ENCODE measurements at regions not wholly inside any gene's neighbourhood (a gene's known extent, or its start where the extent isn't known, plus 50 kb on each side); places are given as distances from the start of the nearest gene placed in this dataset.
A peak's percentile ranks its signal among the peaks of the same experiment; 100 is the strongest.

DNA sequence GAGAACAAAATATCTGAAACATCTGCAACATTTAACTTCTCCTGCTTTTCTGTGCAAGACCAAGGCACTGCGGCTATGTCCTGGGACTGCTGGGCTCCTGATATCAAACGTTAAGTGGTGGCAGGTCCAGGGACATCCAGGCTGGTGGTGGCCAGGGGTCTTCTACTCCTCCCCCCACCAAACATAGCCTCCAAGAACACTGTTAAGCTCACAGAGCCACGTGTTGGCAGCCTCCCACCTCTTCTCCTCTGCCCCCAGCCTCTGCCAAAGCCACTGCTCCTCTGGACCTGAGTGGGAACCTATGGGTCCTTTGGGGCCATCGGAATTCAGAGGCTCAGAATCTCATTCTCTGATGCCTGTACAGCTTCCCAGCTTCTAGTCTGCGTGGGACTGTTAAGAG is 325.7 kb downstream of the ARRDC4 start:
- TF ChIP-seq, protein P1, sequence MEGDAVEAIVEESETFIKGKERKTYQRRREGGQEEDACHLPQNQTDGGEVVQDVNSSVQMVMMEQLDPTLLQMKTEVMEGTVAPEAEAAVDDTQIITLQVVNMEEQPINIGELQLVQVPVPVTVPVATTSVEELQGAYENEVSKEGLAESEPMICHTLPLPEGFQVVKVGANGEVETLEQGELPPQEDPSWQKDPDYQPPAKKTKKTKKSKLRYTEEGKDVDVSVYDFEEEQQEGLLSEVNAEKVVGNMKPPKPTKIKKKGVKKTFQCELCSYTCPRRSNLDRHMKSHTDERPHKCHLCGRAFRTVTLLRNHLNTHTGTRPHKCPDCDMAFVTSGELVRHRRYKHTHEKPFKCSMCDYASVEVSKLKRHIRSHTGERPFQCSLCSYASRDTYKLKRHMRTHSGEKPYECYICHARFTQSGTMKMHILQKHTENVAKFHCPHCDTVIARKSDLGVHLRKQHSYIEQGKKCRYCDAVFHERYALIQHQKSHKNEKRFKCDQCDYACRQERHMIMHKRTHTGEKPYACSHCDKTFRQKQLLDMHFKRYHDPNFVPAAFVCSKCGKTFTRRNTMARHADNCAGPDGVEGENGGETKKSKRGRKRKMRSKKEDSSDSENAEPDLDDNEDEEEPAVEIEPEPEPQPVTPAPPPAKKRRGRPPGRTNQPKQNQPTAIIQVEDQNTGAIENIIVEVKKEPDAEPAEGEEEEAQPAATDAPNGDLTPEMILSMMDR (IDR thresholded peaks at IDR 0.05), result no peak
- H3K4me1 ChIP-seq, result no peaks in the 10 kb centered on the region
- H3K27me3 ChIP-seq, result no peaks in the 10 kb centered on the region
- H3K27ac ChIP-seq, result no peak overlapping the region
- intact Hi-C loops (cut with DNase I), result no loop called here
- no peaks in the 10 kb centered on the region for H3K9me3 ChIP-seq
- no peak for DNase-seq (ENCODE audit: low spot score in 2 of 2)
- no peak overlapping the region for H3K4me3 ChIP-seq
- H3K36me3 ChIP-seq, result no peaks in the 10 kb centered on the region

DNA sequence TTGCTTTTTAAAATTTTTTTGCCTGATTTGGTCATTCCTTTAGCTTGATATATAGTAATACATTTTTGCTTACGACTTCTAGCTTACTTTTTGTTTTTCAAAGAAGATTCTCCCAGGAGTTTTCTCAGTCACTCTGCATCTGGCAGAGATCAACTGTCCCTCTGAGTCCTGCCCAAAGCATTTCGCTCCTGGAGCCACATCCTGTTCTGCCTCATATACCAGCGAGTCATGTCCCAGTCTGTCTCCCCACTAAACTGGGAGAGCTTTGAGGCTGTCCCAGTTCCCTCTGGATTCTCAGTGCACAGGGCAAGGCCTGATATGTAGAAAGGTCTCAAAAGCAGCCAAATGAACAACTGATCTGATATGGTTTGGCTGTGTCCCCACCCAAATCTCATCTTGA is 326.3 kb downstream of the ARRDC4 start:
- no peaks in the 10 kb centered on the region for H3K27me3 ChIP-seq
- H3K36me3 ChIP-seq, result no peaks in the 10 kb centered on the region
- no peaks in the 10 kb centered on the region for H3K4me1 ChIP-seq
- intact Hi-C loops (cut with DNase I), result no loop called here
- TF ChIP-seq, protein P1 (IDR thresholded peaks at IDR 0.05), result no peak
- H3K4me3 ChIP-seq, result no peak overlapping the region
- DNase-seq (ENCODE audit: low spot score in 2 of 2), result no peak
- no peak overlapping the region for H3K27ac ChIP-seq
- H3K9me3 ChIP-seq, result no peaks in the 10 kb centered on the region

DNA sequence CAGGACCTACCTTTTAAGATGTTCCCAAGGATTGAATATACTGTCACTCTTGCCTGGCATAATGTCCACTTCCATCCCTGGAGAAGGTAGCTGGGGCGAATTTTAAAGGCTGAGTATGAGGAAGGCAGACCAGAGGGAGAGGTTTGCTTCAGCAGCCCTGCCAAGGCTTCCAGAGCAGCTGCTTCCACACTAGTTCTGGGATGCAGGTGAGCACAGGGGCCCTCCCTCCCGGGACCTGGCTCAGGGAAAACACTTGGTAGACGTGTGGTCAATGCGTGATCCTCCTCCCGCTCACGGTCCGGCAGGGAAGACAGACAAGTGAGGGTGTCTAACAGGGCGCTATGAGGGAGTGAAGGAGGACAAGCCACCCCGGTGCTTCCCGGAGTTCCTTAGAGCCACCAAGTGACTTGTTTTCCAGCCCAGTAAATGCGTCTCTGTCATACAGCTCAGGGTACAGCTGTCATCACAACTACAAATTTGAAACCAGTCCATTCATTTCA is 327.6 kb downstream of the ARRDC4 start:
- Histone ChIP-seq H3K27me3 (no peaks in the 10 kb centered on the region), H3K9me3 (no peaks in the 10 kb centered on the region), H3K36me3 (no peaks in the 10 kb centered on the region), H3K27ac (no peak overlapping the region), H3K4me1 (no peaks in the 10 kb centered on the region), H3K4me3 (no peak overlapping the region)
- TF ChIP-seq, protein P1 (IDR thresholded peaks at IDR 0.05), result no peak
- DNase-seq (ENCODE audit: low spot score in 2 of 2), result no peak
- intact Hi-C loops (cut with DNase I), result no loop called here

DNA sequence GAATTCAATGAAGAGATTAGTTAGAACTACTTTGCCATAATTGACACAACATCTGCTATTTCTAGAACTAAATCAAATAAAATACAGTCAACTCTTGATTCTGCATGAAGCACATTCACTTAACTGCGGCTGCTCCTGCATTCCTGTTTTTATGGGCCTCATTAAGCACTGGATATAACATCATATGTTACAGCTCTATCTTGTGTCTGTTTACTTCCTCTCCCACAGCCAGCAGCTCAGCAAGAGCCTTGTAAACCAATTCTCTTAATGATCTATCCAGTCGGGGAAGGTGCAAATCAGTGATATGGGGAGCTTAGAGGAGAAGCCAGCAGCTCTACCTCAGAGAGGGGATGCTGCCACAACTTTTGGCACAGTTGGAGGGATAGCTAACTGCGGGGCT is 329.2 kb downstream of the ARRDC4 start:
- intact Hi-C loops (cut with DNase I), result loop anchor here (5.0 kb wide), 1 partner anchor 382 kb away; no protein-coding TSS in a partner anchor
- Histone ChIP-seq H3K4me1 (no peaks in the 10 kb centered on the region), H3K4me3 (no peak overlapping the region), H3K27me3 (no peaks in the 10 kb centered on the region), H3K27ac (no peak overlapping the region), H3K36me3 (no peaks in the 10 kb centered on the region), H3K9me3 (no peaks in the 10 kb centered on the region)
- TF ChIP-seq, protein P1 (IDR thresholded peaks at IDR 0.05), result no peak
- no peak for DNase-seq (ENCODE audit: low spot score in 2 of 2)

DNA sequence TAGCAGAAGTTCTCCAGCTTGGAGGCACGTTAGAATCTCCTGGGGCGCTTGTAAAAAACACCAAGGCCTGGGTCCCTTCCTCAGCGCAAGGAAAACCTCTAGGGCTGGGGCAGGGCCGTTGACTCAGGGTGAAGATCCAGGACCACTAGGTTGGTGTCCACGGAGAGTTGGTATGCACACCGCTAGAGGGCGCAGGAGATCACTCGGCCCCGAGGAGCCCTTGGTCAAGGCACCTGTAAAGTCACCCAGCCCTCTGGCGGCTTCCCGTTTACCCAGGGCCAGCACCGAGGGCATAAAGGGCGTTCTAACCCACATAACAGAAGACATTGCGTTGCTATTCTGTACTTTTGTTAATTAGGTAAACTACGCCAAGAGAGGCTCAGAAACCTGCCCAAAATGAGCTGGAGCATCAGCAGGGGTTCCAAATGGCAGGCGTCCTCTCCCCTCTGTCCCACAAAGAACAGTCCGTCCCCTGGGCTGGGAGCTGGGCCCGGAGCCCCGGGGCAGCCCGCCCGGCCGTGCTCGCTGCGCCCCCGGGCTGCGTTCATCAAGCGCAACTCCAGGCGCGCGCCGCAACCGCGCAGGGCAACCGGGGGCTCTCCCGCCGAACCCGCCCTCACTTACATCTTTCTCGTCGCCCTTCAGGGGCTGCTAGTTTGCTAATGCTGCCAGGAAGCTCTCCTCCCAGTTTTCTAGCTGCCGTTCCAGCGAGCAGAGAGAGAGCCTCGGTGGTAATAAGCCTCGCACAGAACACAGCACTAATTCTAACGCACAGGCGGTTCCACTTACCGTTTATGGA is 332.1 kb downstream of the ARRDC4 start:
- Histone ChIP-seq H3K9me3 (no peaks in the 10 kb centered on the region), H3K27me3 (no peaks in the 10 kb centered on the region), H3K4me3 (no peak overlapping the region), H3K4me1 (no peaks in the 10 kb centered on the region), H3K27ac (no peak overlapping the region), H3K36me3 (no peaks in the 10 kb centered on the region)
- TF ChIP-seq, protein P1 (IDR thresholded peaks at IDR 0.05), result peak in 2 of 3 experiments; percentile 34 to 48
- intact Hi-C loops (cut with DNase I), result loop anchor here (5.0 kb wide), 1 partner anchor 385 kb away; no protein-coding TSS in a partner anchor
- no peak for DNase-seq (ENCODE audit: low spot score in 2 of 2)

Measured in ascending aorta (tissue), 2 donors.